Left ventricle myocardium inferior (tissue), 1 donor: ENCODE measurements at regions not wholly inside any gene's neighbourhood (a gene's known extent, or its start where the extent isn't known, plus 50 kb on each side); places are given as distances from the start of the nearest gene placed in this dataset.

Experiments used
- DNase-seq: peaks from one replicate; pipeline ENCODE4 v3.0.0-alpha.2; 2020
- H3K27ac ChIP-seq: fragments of 200-600 bp; replicated peaks from 2 replicates; pipeline ENCODE4 v1.8.0; 2021
- H3K27me3 ChIP-seq: fragments of 200-600 bp; 2 replicates; pipeline ENCODE4 v1.8.0; 2021; ENCODE audit warnings: low read depth
- H3K36me3 ChIP-seq: fragments of 200-600 bp; 2 replicates; pipeline ENCODE4 v1.8.0; 2021
- H3K4me1 ChIP-seq: fragments of 200-600 bp; 2 replicates; pipeline ENCODE4 v1.8.0; 2021
- H3K4me3 ChIP-seq: fragments of 200-600 bp; 2 replicates; pipeline ENCODE4 v1.8.0; 2021; ENCODE audit warnings: mild to moderate bottlenecking, moderate library complexity
- H3K9me3 ChIP-seq: fragments of 200-600 bp; replicated peaks from 2 replicates; pipeline ENCODE4 v1.8.0; 2021
- intact Hi-C: fragments of 100-400 bp; cut with micrococcal nuclease; formaldehyde crosslinking; loops from one replicate; pipeline ENCODE4 v1.11.0; 2022
- TF ChIP-seq, protein P1 (sequence below): fragments of 200-600 bp; IDR thresholded peaks from 2 replicates; pipeline ENCODE4 v1.8.0; 2021; ENCODE audit warnings: antibody characterized with exemption, mild to moderate bottlenecking, borderline replicate concordance
- donor health status: DM: no; HTN: yes; CAD: no; lungs with severe emphysema.

DNA sequence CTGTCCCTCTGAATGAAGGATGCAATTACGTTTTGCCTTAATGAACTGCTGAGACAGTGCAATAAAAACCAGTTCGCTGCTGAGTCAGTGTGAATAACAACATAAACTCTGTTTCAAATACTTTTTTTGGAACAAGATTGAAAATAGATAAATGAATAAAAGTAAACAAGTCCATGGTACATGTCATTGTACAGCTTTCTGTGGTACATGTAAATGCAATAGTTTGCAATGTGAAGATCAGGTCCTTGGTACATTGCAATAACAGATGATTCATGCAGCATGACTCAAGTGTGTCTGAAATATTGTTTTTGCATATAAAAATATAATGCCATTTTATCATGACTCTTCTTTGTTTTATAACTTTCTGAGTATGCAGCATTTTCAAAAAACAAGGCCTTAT lies 193.4 kb upstream of the PACRGL start:
- no peak overlapping the region for H3K27ac ChIP-seq
- TF ChIP-seq, protein P1, sequence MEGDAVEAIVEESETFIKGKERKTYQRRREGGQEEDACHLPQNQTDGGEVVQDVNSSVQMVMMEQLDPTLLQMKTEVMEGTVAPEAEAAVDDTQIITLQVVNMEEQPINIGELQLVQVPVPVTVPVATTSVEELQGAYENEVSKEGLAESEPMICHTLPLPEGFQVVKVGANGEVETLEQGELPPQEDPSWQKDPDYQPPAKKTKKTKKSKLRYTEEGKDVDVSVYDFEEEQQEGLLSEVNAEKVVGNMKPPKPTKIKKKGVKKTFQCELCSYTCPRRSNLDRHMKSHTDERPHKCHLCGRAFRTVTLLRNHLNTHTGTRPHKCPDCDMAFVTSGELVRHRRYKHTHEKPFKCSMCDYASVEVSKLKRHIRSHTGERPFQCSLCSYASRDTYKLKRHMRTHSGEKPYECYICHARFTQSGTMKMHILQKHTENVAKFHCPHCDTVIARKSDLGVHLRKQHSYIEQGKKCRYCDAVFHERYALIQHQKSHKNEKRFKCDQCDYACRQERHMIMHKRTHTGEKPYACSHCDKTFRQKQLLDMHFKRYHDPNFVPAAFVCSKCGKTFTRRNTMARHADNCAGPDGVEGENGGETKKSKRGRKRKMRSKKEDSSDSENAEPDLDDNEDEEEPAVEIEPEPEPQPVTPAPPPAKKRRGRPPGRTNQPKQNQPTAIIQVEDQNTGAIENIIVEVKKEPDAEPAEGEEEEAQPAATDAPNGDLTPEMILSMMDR: no peak
- no peaks in the 10 kb centered on the region for H3K9me3 ChIP-seq
- intact Hi-C loops: no loop called here
- no peak for DNase-seq
- no peak overlapping the region for H3K4me3 ChIP-seq
- no peaks in the 10 kb centered on the region for H3K27me3 ChIP-seq
- H3K4me1 ChIP-seq: no peaks in the 10 kb centered on the region
- H3K36me3 ChIP-seq: no peaks in the 10 kb centered on the region

DNA sequence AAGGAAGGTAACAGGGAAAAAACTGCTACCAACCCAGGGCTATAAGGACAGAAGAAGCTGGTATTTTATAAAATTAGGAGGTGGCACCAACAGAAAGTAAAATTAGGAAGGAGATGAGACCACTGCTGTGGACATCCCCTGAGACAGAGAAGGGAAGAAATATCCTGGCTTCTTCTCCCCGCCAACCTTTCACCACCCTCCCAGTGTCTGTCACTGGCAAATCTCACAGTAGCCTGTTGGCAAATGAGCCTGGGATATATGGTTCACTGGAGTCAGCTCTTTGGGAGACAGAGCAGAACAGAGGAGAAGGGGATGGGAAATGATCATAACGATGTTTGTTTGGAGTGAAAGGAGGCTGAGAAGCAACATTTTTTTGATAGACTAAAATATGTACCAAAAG lies 190.9 kb upstream of the PACRGL start:
- no peak for DNase-seq
- TF ChIP-seq, protein P1: no peak
- Histone ChIP-seq H3K27me3 (no peaks in the 10 kb centered on the region), H3K4me1 (no peaks in the 10 kb centered on the region), H3K9me3 (no peaks in the 10 kb centered on the region), H3K36me3 (no peaks in the 10 kb centered on the region), H3K27ac (no peak overlapping the region), H3K4me3 (no peak overlapping the region)
- intact Hi-C loops: no loop called here

DNA sequence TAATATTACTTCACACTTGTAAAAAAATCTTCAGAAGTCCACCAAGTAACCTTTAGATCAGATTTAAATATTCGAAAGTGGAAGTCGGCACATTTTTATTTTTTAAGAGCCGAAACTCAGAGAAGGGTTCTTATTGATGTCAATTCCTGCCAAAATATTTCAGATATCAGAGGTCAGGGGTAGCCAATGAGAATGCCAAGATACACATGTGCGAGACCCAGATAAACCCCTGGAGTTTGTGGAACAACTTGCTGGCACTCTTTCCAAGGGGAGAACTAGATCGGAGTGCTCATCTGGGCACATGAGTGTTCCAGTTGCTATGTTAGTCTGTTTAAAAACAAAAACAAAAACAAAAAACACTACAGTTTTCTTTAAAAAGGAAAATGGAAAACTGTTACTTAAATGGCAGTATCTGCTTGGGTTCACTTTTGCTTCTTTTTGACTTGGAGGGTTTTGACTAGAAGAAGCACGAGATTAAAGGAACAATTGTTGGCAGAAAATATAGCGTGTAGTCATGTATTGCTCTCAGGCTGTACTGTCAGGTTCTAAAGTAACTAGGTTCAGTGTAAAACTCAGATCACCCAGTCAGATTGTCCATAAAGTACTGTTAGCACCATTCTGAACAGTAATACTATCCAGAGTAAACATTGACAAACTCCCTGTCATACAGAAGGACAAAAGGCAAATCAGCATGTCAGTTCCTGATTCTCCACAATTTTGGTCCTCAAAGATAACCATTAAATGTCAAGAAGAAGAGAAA lies 188.0 kb upstream of the PACRGL start:
- intact Hi-C loops: no loop called here
- H3K27me3 ChIP-seq: no peaks in the 10 kb centered on the region
- no peaks in the 10 kb centered on the region for H3K9me3 ChIP-seq
- TF ChIP-seq, protein P1: no peak
- no peaks in the 10 kb centered on the region for H3K4me1 ChIP-seq
- H3K27ac ChIP-seq: no peak overlapping the region
- DNase-seq: no peak
- no peak overlapping the region for H3K4me3 ChIP-seq
- no peaks in the 10 kb centered on the region for H3K36me3 ChIP-seq

DNA sequence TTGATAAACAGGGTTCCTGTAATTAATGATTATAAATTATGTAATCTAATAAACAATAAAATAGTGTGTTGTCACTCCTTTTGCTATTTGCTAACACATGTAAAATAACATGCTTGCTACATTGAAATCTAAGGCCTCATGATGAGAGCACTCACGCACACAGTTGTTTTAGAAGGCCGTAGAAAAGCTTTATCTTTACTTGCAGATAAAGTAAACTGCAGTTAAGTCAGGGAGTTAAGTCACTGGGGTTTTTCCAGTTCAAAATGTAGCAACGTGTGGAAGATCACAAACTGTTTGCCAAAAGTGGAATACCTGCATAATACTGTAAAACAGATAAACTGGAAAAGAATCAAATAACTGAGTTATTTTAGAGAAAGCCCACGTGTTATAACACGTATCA lies 187.3 kb upstream of the PACRGL start:
- intact Hi-C loops: no loop called here
- Histone ChIP-seq H3K27me3 (no peaks in the 10 kb centered on the region), H3K27ac (no peak overlapping the region), H3K4me1 (no peaks in the 10 kb centered on the region), H3K4me3 (no peak overlapping the region), H3K36me3 (no peaks in the 10 kb centered on the region), H3K9me3 (no peaks in the 10 kb centered on the region)
- no peak for DNase-seq
- TF ChIP-seq, protein P1: no peak

DNA sequence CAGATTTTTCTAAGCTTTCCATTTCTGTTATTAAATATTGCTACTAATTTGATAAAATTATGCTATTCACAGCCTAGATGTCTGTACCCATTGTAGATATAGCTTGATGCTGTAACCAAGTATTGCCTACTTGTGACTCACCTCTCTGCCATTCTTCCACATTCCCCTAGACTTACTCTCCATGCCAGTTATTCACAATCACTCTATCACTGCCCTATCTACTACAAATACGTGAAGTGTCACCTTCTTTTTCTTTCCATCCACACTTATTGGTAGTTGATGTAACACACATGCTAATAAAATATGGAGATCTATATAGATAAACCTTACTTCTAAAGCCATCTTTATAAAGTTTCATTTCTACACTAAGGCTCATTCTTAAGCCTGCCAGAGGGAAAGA lies 179.4 kb upstream of the PACRGL start:
- no peaks in the 10 kb centered on the region for H3K4me1 ChIP-seq
- intact Hi-C loops: no loop called here

More for the DNA sequence above, 179.4 kb upstream of the PACRGL start:
- TF ChIP-seq, protein P1: no peak
- no peak for DNase-seq
- Histone ChIP-seq H3K27ac (no peak overlapping the region), H3K36me3 (no peaks in the 10 kb centered on the region), H3K27me3 (no peaks in the 10 kb centered on the region), H3K9me3 (no peaks in the 10 kb centered on the region), H3K4me3 (no peak overlapping the region)
